Karpas-422 (cell line): ENCODE measurements at regions not wholly inside any gene's neighbourhood (a gene's known extent, or its start where the extent isn't known, plus 50 kb on each side); places are given as distances from the start of the nearest gene placed in this dataset.

Source experiments
- DNase-seq: peaks from one replicate; pipeline ENCODE4 v3.0.0-alpha.2; 2015
- H2AFZ ChIP-seq: fragments of 200-600 bp; sonication (generic); 2 replicates; pipeline ENCODE4 v1.6.1; 2014; ENCODE audit warnings: antibody characterized with exemption, low read length, mixed read lengths
- H3K27ac ChIP-seq: fragments of 200-600 bp; sonication (generic); 2 replicates; pipeline ENCODE4 v1.5.1; 2014; ENCODE audit warnings: mild to moderate bottlenecking, low read length, moderate library complexity
- H3K27me3 ChIP-seq: fragments of 200-600 bp; sonication (generic); 2 replicates; pipeline ENCODE4 v1.6.1; 2014; ENCODE audit warnings: low read length, mixed read lengths
- H3K36me3 ChIP-seq: fragments of 200-600 bp; sonication (generic); 2 replicates; pipeline ENCODE4 v1.6.1; 2014; ENCODE audit warnings: low read length, mixed read lengths; ENCODE audit not compliant: insufficient read depth
- H3K4me1 ChIP-seq: fragments of 200-600 bp; sonication (generic); 2 replicates; pipeline ENCODE4 v1.6.1; 2014; ENCODE audit warnings: mild to moderate bottlenecking, low read length, mixed read lengths
- H3K4me2 ChIP-seq: fragments of 200-600 bp; sonication (generic); 2 replicates; pipeline ENCODE4 v1.6.1; 2014; ENCODE audit warnings: low read length, low read depth, mild to moderate bottlenecking; ENCODE audit not compliant: poor library complexity, severe bottlenecking
- H3K4me3 ChIP-seq: fragments of 200-600 bp; sonication (generic); 2 replicates; pipeline ENCODE4 v1.5.1; 2014; ENCODE audit warnings: mild to moderate bottlenecking, antibody characterized with exemption, low read length, mixed read lengths
- H3K79me2 ChIP-seq: fragments of 200-600 bp; sonication (generic); 2 replicates; pipeline ENCODE4 v1.6.1; 2014; ENCODE audit warnings: mild to moderate bottlenecking, low read length, mixed read lengths
- H3K9ac ChIP-seq: fragments of 200-600 bp; sonication (generic); 2 replicates; pipeline ENCODE4 v1.6.0; 2014; ENCODE audit warnings: low read length
- H3K9me2 ChIP-seq: fragments of 200-600 bp; sonication (generic), shearing (Covaris generic); replicated peaks from 2 replicates; pipeline ENCODE4 v1.6.0; 2014; ENCODE audit warnings: mild to moderate bottlenecking, low read length, moderate library complexity; ENCODE audit not compliant: insufficient read depth
- H3K9me3 ChIP-seq: fragments of 300-700, 200-600 bp; sonication (generic); 2 replicates; pipeline ENCODE4 v1.6.1; 2014; ENCODE audit warnings: low read length, mixed read lengths
- H4K20me1 ChIP-seq: fragments of 200-600 bp; sonication (generic); 2 replicates; pipeline ENCODE4 v1.6.1; 2014; ENCODE audit warnings: mild to moderate bottlenecking, antibody characterized with exemption, low read length, low read depth; ENCODE audit not compliant: insufficient read depth

DNA sequence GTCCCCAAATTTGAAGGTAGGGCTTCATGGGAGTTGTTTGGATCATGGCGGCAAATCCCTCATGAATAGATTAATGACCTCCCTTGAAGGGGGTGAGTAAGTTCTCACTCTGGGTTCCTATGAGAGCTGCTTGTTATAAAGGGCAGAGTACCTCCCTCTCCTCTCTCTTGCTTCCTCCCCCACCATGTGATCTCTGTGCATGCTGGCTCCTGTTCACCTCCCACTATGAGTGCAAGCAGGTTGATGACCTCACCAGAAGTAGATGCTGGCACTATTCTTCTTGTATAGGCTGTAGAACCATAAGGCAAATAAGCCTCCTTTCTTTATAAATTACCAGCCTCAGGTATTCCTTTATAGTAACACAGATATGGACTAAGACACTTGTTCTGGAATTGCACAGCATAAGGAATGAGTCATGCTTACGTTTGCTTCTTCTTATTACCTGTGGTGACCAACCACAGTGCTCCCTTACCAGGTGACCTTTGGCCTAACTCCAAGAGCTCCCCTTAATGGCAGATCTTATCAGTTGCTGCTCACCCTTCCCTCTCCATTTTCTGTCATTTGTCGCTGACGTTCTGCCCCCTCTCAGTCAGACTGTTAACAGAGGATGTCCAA, 559.5 kb upstream of the GCFC2 start:
- Histone ChIP-seq H3K79me2 (no peaks in the 10 kb centered on the region), H3K27me3 (no peaks in the 10 kb centered on the region), H3K9me3 (peaks cover 56% of the 10 kb centered on the region), H3K27ac (no peak overlapping the region), H3K36me3 (no peaks in the 10 kb centered on the region), H2AFZ (no peak overlapping the region), H3K4me2 (no peak overlapping the region), H3K4me3 (no peak overlapping the region), H3K9me2 (no peaks in the 10 kb centered on the region), H4K20me1 (no peaks in the 10 kb centered on the region), H3K4me1 (no peaks in the 10 kb centered on the region), H3K9ac (no peak overlapping the region)
- no peak for DNase-seq

DNA sequence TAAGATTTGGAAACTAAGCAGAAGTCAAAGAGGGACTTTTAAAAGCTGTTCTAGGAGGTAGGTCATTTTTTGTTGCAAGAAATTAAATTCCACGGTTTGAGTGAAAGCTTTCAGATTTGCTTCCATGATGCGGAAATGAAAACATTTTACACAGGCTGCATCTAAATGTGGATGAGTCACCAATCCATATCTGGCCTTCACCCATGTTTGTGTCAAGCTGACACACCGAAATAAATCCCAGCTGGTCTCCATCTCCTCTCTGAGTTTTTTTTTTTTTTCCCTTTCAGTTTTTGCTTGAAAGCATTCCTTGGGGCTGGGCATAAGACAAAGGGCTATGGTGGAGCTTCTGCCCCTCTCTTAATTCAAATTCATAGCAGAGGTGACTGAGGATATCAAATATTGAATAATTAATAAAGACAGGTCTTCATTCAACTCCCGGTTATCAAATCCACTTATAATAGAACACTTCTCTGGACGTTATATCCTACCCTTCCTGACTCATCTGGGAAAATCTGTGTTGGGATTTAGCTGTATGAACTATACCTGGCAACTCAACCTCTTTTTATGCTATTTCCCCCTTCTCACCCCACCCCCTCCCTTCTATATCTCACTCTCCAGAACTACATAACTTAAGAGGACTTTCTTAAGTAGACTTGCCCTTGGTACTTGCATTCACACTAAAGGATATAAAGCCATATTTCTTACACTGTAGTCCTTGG, 558.3 kb upstream of the GCFC2 start:
- no peaks in the 10 kb centered on the region for H3K27me3 ChIP-seq
- H3K36me3 ChIP-seq, result no peaks in the 10 kb centered on the region
- no peak overlapping the region for H3K4me3 ChIP-seq
- no peaks in the 10 kb centered on the region for H3K79me2 ChIP-seq
- H3K9ac ChIP-seq, result no peak overlapping the region
- H2AFZ ChIP-seq, result no peak overlapping the region
- H3K4me2 ChIP-seq, result no peak overlapping the region
- peaks cover 61% of the 10 kb centered on the region for H3K9me3 ChIP-seq
- H3K4me1 ChIP-seq, result no peaks in the 10 kb centered on the region
- H3K27ac ChIP-seq, result no peak overlapping the region
- H4K20me1 ChIP-seq, result no peaks in the 10 kb centered on the region
- DNase-seq, result no peak
- H3K9me2 ChIP-seq, result no peaks in the 10 kb centered on the region

DNA sequence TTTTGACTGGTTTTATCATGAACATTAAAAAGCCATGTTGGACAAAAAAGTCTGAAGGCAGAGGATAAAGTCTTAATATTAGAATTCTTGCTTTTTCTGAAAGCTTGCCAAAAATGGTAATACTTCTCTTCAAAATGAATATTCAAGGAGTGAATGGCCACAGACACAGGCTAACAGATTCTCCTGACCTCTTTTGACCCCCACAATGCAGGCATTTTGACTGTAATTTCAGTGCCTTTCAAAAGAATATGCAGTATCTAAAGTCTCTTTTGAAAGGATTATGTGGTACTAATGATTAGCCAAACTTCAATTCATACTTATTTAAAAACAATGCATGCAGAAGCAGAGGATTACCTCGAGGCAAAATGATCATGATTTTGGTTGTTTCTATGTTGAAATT, 557.8 kb upstream of the GCFC2 start:
- no peaks in the 10 kb centered on the region for H3K79me2 ChIP-seq
- no peak overlapping the region for H2AFZ ChIP-seq
- no peak overlapping the region for H3K9ac ChIP-seq
- H3K9me3 ChIP-seq, result peaks cover 60% of the 10 kb centered on the region
- H3K4me1 ChIP-seq, result no peaks in the 10 kb centered on the region
- no peaks in the 10 kb centered on the region for H3K36me3 ChIP-seq
- no peak overlapping the region for H3K4me3 ChIP-seq
- no peak overlapping the region for H3K27ac ChIP-seq
- H3K9me2 ChIP-seq, result no peaks in the 10 kb centered on the region
- H3K4me2 ChIP-seq, result no peak overlapping the region
- H3K27me3 ChIP-seq, result no peaks in the 10 kb centered on the region
- no peak for DNase-seq
- H4K20me1 ChIP-seq, result no peaks in the 10 kb centered on the region

DNA sequence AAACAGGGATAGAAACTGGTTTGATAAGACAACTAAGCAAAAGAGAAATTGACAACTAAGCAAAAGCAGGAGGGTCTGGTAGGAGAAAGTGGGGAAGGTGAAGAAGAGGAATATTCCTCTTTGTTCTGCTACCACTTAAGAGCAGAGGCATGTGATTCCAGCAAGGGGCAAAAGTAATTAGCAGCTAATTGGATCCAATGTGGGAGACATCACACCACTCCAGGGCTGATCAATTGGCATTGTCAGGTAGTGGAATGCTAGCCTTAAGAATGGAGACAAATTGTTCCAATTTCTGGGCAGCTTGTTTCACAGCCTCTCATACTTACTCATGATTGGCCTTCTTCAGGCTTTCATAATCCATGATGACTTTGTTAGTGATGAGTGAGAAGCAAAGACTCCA, 547.1 kb upstream of the GCFC2 start:
- Histone ChIP-seq H3K4me3 (no peak overlapping the region), H3K9me3 (peaks cover 26% of the 10 kb centered on the region), H3K9me2 (no peaks in the 10 kb centered on the region), H3K9ac (no peak overlapping the region), H3K27ac (no peak overlapping the region), H2AFZ (no peak overlapping the region), H3K4me2 (no peak overlapping the region), H3K79me2 (no peaks in the 10 kb centered on the region), H3K27me3 (no peaks in the 10 kb centered on the region), H3K4me1 (no peaks in the 10 kb centered on the region), H4K20me1 (no peaks in the 10 kb centered on the region), H3K36me3 (no peaks in the 10 kb centered on the region)
- no peak for DNase-seq

DNA sequence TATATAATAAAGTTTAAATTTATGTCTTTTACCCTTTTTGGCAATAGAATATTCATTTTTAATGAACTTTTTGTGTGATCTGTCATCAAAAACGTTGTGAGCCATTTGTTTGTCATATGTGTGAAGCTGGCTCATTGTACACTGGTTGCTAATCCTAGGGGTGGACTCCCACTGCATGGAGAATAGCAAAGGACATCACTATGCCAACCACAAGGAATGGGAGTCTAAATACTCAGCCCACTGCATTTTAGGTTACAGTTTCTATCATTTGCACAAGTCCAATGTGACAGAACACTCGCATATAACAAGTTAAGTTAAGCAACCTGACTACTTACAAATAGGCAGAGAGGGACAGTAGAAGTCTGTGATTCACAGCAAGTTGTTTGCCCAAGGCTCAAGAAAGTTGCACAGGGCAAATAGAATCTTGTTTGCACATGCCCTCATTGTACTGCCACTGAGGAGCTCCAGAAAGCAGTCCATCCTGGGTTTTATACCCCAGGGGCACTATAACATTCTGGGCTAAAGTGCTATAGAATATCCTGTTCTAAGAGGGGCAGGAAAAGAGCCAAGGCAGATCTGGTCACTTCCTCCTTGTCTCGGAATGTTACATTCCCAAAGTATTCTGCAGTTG, 545.9 kb upstream of the GCFC2 start:
- Histone ChIP-seq H3K4me3 (no peak overlapping the region), H3K36me3 (no peaks in the 10 kb centered on the region), H3K4me2 (no peak overlapping the region), H3K9ac (no peak overlapping the region), H4K20me1 (no peaks in the 10 kb centered on the region), H3K4me1 (no peaks in the 10 kb centered on the region), H3K79me2 (no peaks in the 10 kb centered on the region), H2AFZ (no peak overlapping the region), H3K27me3 (no peaks in the 10 kb centered on the region), H3K9me3 (peaks cover 26% of the 10 kb centered on the region; the same call in 1 of the 2 replicates), H3K9me2 (no peaks in the 10 kb centered on the region), H3K27ac (no peak overlapping the region)
- DNase-seq, result no peak

DNA sequence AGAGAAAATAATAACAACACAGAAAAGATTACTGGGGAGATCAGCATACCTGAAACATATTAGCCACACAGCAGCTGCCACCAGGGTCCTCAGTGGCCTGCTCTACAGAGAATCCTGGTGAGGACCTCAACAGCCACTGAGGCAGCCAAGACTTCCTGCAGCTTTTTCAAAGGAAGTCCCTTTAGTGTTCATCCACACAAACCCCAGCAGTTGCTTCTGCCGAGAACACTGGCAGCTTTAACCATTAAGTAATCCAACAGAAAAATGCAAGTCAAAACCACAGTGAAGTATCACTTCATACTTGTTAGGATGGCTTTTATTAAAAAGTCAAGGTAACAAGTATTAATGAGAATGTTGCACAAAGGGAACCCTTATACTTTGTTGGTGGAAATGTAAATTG, 542.0 kb upstream of the GCFC2 start:
- H3K4me3 ChIP-seq, result no peak overlapping the region
- no peaks in the 10 kb centered on the region for H3K9me2 ChIP-seq
- no peaks in the 10 kb centered on the region for H3K79me2 ChIP-seq
- no peak overlapping the region for H3K4me2 ChIP-seq
- peaks cover 26% of the 10 kb centered on the region for H3K9me3 ChIP-seq
- H3K27ac ChIP-seq, result no peak overlapping the region
- no peak overlapping the region for H2AFZ ChIP-seq
- no peaks in the 10 kb centered on the region for H3K36me3 ChIP-seq
- H3K4me1 ChIP-seq, result no peaks in the 10 kb centered on the region
- H4K20me1 ChIP-seq, result no peaks in the 10 kb centered on the region
- DNase-seq, result no peak
- H3K27me3 ChIP-seq, result no peaks in the 10 kb centered on the region
- no peak overlapping the region for H3K9ac ChIP-seq

DNA sequence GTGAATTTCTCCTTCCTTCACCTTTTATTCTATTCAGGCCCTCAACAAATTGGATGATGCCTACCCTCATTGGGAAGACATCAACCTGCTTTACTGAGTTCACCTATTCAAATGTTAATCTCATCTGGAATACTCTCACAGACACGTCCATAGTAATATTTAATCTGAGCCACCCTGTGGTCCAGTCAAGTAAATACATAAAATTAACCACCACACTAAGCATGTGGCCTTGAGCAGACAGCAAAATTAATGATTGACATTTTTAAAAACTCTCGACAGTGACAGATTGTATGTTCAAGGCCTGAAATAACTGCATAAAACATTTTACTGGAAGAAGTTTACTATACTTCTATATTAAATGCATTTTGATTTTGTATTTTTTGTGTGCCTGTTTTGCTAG, 540.6 kb upstream of the GCFC2 start:
- no peaks in the 10 kb centered on the region for H3K79me2 ChIP-seq
- no peak overlapping the region for H3K27ac ChIP-seq
- no peaks in the 10 kb centered on the region for H3K27me3 ChIP-seq
- no peak overlapping the region for H3K4me2 ChIP-seq
- H3K36me3 ChIP-seq, result no peaks in the 10 kb centered on the region
- no peaks in the 10 kb centered on the region for H3K9me2 ChIP-seq
- H3K4me3 ChIP-seq, result no peak overlapping the region
- H3K4me1 ChIP-seq, result no peaks in the 10 kb centered on the region
- no peak overlapping the region for H2AFZ ChIP-seq
- peaks cover 35% of the 10 kb centered on the region for H3K9me3 ChIP-seq
- H3K9ac ChIP-seq, result no peak overlapping the region
- H4K20me1 ChIP-seq, result no peaks in the 10 kb centered on the region
- DNase-seq, result no peak

DNA sequence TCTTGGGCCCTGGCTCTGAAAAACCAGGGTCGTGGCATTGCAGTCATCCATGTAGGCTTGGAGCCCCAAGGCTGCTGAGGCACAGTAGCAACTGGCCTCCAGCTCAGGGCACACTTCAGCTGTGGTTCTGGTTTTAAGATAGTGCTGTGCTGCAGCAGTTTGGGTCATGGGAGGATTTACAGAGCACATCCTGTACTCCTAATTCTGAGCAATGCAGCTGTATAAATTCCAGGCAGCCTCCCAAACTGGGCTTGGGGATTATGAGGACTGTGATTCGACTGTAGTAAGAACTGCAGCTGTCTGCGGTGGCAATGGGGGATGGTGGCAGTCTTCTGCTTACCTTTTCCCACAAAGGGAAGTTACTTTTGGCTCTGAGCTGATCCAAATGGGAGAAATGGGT, 536.3 kb upstream of the GCFC2 start:
- peaks cover 45% of the 10 kb centered on the region for H3K9me3 ChIP-seq

More for the DNA sequence above, 536.3 kb upstream of the GCFC2 start:
- Histone ChIP-seq H3K4me2 (no peak overlapping the region), H3K4me3 (no peak overlapping the region), H3K27me3 (no peaks in the 10 kb centered on the region), H3K79me2 (no peaks in the 10 kb centered on the region), H3K9ac (no peak overlapping the region), H3K4me1 (no peaks in the 10 kb centered on the region), H3K27ac (no peak overlapping the region), H2AFZ (no peak overlapping the region), H4K20me1 (no peaks in the 10 kb centered on the region), H3K36me3 (no peaks in the 10 kb centered on the region), H3K9me2 (no peaks in the 10 kb centered on the region)
- no peak for DNase-seq
